Vagina (tissue), 2 donors: ENCODE measurements at regions not wholly inside any gene's neighbourhood (a gene's known extent, or its start where the extent isn't known, plus 50 kb on each side); places are given as distances from the start of the nearest gene placed in this dataset.

Source experiments
- DNase-seq, 2 donors: peaks; one replicate each; pipeline ENCODE4 v3.0.0-alpha.2; 2017; ENCODE audit errors: extremely low spot score in 2 of 2
- H3K27ac ChIP-seq: fragments of 200-600 bp; sonication (generic); one replicate; pipeline ENCODE4 v1.5.1; 2019
- H3K27me3 ChIP-seq: fragments of 200-600 bp; sonication (generic); one replicate; pipeline ENCODE4 v1.5.1; 2019
- H3K36me3 ChIP-seq, 2 donors: fragments of 200-600 bp; sonication (generic); one replicate each; pipeline ENCODE4 v1.5.1; 2017 to 2019
- H3K4me1 ChIP-seq: fragments of 200-600 bp; sonication (generic); one replicate; pipeline ENCODE4 v1.5.1; 2019
- H3K4me3 ChIP-seq, 2 donors: fragments of 200-600 bp; sonication (generic); 1 replicate in 1 of 2; 2 replicates in 1 of 2; pipeline ENCODE4 v1.5.1; 2016 to 2019
- H3K9me3 ChIP-seq: fragments of 200-600 bp; sonication (generic); one replicate; pipeline ENCODE4 v1.5.1; 2019
- CTCF ChIP-seq, 3 experiments: fragments of 450-650 bp in 2 of 3; fragments of 200-600 bp in 1 of 3; sonication (generic) in 1 of 3; IDR thresholded peaks; one replicate each; pipeline ENCODE4 v1.5.1; 2017 to 2019; ENCODE audit warnings: antibody characterized with exemption in 3 of 3, mild to moderate bottlenecking in 2 of 3, moderate library complexity in 2 of 3
- POLR2A ChIP-seq, 2 donors: fragments of 450-650 bp; IDR thresholded peaks; one replicate each; pipeline ENCODE4 v1.6.1; 2017; ENCODE audit warnings: antibody characterized with exemption in 2 of 2, mild to moderate bottlenecking in 2 of 2, moderate library complexity in 2 of 2
- POLR2AphosphoS5 ChIP-seq, 2 donors: sonication (generic); formaldehyde crosslinking; IDR thresholded peaks; one replicate each; pipeline ENCODE4 v1.9.0; 2017; ENCODE audit warnings: antibody characterized with exemption in 2 of 2, mild to moderate bottlenecking in 2 of 2, low read depth in 1 of 2; ENCODE audit not compliant: insufficient read depth in 1 of 2
- intact Hi-C: fragments of 100-400 bp; cut with DNase I; formaldehyde crosslinking; loops from one replicate; pipeline ENCODE4 v1.15.1; 2023

- TF ChIP-seq POLR2A (IDR thresholded peaks at IDR 0.05) (no peak), CTCF (IDR thresholded peaks at IDR 0.05) (no peak), POLR2AphosphoS5 (IDR thresholded peaks at IDR 0.05; ENCODE audit: insufficient read depth in 1 of 2, low read depth in 1 of 2) (no peak)
- H3K27ac ChIP-seq, result no peak overlapping the region
- intact Hi-C loops, result no loop called here
- no peaks in the 10 kb centered on the region for H3K9me3 ChIP-seq
- no peak overlapping the region for H3K4me3 ChIP-seq
- no peak for DNase-seq
- no peaks in the 10 kb centered on the region for H3K27me3 ChIP-seq
- no peaks in the 10 kb centered on the region for H3K4me1 ChIP-seq
- no peaks in the 10 kb centered on the region for H3K36me3 ChIP-seq
These were observed 51.0 kb upstream of the VEGFC start for GRCh38 chr4:176843710-176844109.

- Histone ChIP-seq H3K4me3 (no peak overlapping the region), H3K4me1 (no peaks in the 10 kb centered on the region), H3K27me3 (no peaks in the 10 kb centered on the region), H3K27ac (no peak overlapping the region), H3K36me3 (no peaks in the 10 kb centered on the region), H3K9me3 (no peaks in the 10 kb centered on the region)
- intact Hi-C loops, result no loop called here
- no peak for TF ChIP-seq POLR2A (IDR thresholded peaks at IDR 0.05)
- no peak for TF ChIP-seq CTCF (IDR thresholded peaks at IDR 0.05)
- no peak for DNase-seq
These were observed 51.7 kb upstream of the VEGFC start for GRCh38 chr4:176844448-176844847.

GRCh38 chr4:176845636-176846035, 52.9 kb upstream of the VEGFC start:
- H3K4me3 ChIP-seq, result no peak overlapping the region
- no peaks in the 10 kb centered on the region for H3K4me1 ChIP-seq
- H3K9me3 ChIP-seq, result no peaks in the 10 kb centered on the region
- H3K36me3 ChIP-seq, result no peaks in the 10 kb centered on the region
- no peaks in the 10 kb centered on the region for H3K27me3 ChIP-seq
- no peak for TF ChIP-seq CTCF (IDR thresholded peaks at IDR 0.05)
- no peak for TF ChIP-seq POLR2A (IDR thresholded peaks at IDR 0.05)
- no peak for TF ChIP-seq POLR2AphosphoS5 (IDR thresholded peaks at IDR 0.05; ENCODE audit: insufficient read depth in 1 of 2, low read depth in 1 of 2)
- intact Hi-C loops, result no loop called here
- no peak overlapping the region for H3K27ac ChIP-seq
- DNase-seq, result no peak

GRCh38 chr4:176849076-176849475, 56.4 kb upstream of the VEGFC start:
- H3K27me3 ChIP-seq, result no peaks in the 10 kb centered on the region
- TF ChIP-seq CTCF (IDR thresholded peaks at IDR 0.05) (no peak), POLR2AphosphoS5 (IDR thresholded peaks at IDR 0.05; ENCODE audit: insufficient read depth in 1 of 2, low read depth in 1 of 2) (no peak), POLR2A (IDR thresholded peaks at IDR 0.05) (no peak)
- DNase-seq, result no peak
- no peaks in the 10 kb centered on the region for H3K4me1 ChIP-seq
- H3K9me3 ChIP-seq, result no peaks in the 10 kb centered on the region
- no peak overlapping the region for H3K27ac ChIP-seq
- no peaks in the 10 kb centered on the region for H3K36me3 ChIP-seq
- intact Hi-C loops, result no loop called here
- no peak overlapping the region for H3K4me3 ChIP-seq

GRCh38 chr4:176850436-176850835, 57.7 kb upstream of the VEGFC start:
- H3K27ac ChIP-seq, result no peak overlapping the region
- H3K4me1 ChIP-seq, result no peaks in the 10 kb centered on the region
- no peaks in the 10 kb centered on the region for H3K27me3 ChIP-seq
- no peaks in the 10 kb centered on the region for H3K9me3 ChIP-seq
- intact Hi-C loops, result no loop called here
- no peak for DNase-seq
- TF ChIP-seq POLR2AphosphoS5 (IDR thresholded peaks at IDR 0.05; ENCODE audit: insufficient read depth in 1 of 2, low read depth in 1 of 2) (no peak), CTCF (IDR thresholded peaks at IDR 0.05) (no peak), POLR2A (IDR thresholded peaks at IDR 0.05) (no peak)
- no peak overlapping the region for H3K4me3 ChIP-seq
- H3K36me3 ChIP-seq, result no peaks in the 10 kb centered on the region
